Stimulated activated CD4-positive, alpha-beta T cell treated with anti-CD3 and anti-CD28 coated beads, Interleukin-4, amount 100 ng/mL, for 1 hour (primary cell): ENCODE measurements at regions not wholly inside any gene's neighbourhood (a gene's known extent, or its start where the extent isn't known, plus 50 kb on each side); places are given as distances from the start of the nearest gene placed in this dataset.
"Not testable (repeated sequence)": the region's sequence is repeated elsewhere in the genome, so short reads cannot be mapped to it uniquely, and the experiment has no call there.

ENCODE experiments used
- DNase-seq: peaks from one replicate; pipeline ENCODE4 v3.0.0-alpha.2; 2020

DNA sequence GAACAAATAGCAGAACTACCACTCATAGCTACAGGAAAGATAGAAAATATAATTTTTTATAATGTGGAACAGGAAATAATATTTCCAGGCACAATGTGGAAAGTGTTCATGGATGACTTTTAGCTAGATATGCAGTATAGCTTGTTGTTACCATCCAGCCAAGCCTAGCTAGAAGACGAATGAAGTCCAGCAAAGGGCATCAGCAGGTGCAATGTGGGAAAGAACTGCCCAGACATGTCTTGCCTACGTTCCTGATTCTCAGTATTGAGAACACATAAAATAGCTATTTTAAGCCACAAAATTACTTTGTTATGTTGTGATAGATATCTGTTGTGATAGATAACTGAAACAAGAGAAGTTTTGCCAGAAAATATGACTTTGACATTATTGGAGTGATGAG lies 1690.0 kb upstream of the LRRTM3 start:
- DNase-seq: no peak

DNA sequence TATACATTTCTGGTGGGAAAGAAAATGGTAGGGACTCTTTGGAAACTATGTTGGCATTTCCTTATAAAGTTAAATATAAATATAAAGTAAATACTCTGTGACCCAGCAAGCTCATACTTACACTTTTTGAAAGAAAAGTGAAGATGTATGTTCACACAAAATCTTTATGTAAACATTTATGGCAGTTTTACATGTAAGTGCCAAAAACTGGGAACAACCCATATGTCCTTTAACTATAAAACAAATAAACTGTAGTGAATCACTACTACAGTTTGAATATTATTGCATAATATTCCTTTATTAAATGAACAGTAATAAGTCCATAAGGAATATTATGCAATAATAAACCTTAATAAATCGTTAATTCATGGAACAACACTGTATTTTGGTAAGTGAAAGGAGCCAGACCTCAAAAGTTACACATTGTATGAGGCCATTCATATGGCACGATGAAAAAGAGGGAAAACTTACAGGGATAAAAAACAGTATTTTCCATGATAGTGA lies 1660.3 kb upstream of the LRRTM3 start:
- no peak for DNase-seq

DNA sequence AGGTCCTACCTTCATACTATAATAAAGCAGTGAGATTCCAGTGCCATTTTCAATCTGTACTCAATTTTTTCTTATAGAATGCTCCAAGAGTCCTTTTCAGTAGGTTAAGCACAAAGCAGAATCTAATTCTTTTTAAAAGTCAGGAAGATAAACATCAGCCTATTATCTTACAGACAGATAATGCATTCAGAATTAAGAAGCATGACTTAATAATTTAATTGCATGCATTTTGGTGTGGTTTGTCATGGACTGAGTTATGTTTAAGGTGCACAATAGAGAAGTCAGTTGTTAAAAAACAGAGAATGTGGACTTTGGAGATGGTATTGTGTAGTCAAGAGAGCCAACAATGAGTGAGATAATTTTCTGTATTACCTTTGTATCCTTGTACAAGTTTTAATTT lies 1656.3 kb upstream of the LRRTM3 start:
- DNase-seq: not testable (repeated sequence)

DNA sequence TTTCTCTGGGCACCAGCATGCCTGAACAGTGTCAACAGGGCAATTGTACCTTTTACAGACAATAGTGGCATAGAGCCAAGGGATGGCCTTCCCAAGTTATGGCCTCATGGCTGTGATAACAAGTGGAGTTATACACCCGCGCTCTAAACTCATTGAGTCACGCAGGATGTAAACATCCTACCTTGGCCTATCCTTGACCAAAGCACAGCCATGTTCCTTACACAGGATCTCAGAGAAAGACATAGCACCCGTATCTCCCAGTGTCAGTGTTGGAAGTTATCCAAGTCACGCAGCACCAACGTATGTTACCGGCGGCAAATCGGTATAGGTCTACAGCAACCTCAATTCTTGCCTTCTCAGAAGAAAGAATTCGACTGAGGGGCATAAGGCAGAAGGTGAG lies 1654.9 kb upstream of the LRRTM3 start:
- no peak for DNase-seq

DNA sequence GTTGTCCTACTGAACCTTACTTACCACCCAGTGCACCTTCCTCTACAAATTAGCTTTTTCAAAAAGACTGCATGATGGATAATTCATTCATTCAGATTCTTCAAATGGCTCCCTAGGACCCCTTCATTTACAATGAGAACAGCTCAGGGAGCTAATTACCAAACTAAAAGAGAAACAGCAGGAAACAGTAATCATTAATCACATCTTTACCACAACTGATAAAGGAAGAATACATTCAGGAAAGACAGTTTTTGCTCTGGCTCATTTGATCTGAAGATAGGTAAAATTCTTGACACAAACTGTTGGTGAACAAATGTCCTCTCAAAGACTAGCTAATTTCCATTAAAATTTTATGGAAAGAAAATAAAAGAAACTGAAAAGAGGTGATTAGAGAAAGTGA lies 1652.7 kb upstream of the LRRTM3 start:
- DNase-seq: no peak

DNA sequence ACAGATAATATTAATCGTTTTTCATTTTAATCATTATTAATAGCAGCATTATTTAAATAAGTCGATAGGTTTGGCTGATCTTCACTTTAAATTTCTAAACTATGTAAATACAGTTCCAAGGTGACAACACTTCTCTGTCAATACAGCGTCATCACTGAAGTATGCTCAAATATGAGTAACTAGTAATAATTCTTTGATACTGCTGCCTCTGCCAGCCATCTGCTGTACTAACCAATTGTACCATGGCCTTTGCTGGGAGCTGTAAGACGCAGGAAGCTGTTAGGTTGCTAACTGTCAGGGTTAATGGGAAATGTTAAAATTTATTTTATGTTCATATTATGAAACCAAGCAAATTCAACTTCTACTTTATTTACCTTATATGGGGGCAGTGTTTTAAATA lies 1650.5 kb upstream of the LRRTM3 start:
- no peak for DNase-seq

DNA sequence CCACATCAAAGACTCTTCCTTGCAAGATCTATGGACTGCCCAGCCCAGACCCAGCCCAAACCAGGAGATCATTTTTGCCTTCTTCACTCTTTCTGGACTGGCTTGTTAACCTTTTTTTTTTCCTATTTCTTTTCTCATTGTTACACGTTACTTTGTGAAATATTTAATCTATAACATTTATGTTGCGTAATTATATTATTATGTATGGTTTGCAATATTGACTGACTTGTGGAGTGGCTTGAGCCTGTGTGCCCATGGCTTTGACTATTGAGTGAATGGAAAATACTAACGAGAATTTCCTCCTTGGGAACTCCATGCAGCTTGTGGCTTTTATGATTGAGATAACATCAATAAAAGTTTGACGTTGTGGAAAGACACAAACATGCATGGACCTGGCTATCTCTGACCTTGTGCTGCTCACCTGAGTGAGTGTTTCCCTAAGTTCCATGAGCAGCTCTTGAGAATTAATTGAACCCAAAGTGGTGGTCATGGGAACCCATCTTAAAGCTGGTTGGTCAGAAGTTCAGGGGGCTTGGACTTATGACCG lies 1641.3 kb upstream of the LRRTM3 start:
- DNase-seq: no peak

DNA sequence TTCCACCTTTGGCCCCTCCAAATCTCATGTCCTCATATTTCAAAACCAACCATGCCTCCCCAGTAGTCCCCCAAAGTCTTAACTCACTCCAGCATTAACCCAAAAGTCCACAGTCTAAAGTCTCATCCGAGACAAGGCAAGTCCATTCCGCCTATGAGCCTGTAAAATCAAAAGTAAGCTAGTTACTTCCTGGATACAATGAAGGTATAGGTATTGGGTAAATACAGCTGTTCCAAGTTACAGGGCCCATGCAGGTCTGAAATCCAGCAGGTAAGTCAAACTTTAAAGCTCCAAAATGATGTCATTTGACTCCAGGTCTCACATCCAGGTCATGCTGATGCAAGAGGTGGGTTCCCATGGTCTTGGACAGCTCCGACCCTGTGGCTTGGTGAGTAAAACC lies 1640.1 kb upstream of the LRRTM3 start:
- DNase-seq: not testable (repeated sequence)

DNA sequence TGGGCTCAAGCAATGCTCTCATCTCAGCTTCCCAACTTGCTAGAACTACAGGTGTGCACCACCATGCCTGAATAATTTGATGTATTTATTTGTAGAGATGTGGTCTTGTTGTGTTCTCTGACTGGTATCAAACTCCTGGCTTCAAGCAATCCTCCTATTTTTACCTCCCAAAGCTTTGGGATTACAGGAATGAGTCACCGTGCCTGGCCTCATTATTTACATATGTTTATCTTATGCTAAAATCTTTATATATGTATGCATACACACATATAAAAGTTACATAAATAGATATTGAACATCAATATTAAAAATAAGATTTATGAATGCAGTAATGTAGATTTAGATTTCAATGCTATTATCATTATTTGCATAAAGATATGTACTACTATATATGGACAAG lies 1634.5 kb upstream of the LRRTM3 start:
- no peak for DNase-seq

DNA sequence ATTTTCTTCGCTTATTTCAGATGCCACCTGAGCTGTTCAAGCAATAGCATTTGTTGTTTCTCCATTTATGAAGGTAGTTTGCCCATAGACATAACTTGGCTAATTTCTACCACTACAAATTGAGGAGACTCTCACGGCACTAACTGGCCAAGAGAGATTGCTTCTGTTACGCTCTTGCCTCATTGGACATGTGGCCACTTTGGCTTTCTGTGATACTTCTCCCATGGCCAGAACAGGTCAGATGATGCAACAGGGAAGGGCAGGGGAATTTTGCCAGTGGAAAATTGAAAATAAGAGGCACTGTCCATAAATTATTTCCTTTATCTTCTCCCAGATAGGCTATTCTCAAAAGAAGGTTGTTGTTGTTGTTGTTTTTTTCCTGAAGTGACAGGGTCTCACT lies 1633.3 kb upstream of the LRRTM3 start:
- no peak for DNase-seq

DNA sequence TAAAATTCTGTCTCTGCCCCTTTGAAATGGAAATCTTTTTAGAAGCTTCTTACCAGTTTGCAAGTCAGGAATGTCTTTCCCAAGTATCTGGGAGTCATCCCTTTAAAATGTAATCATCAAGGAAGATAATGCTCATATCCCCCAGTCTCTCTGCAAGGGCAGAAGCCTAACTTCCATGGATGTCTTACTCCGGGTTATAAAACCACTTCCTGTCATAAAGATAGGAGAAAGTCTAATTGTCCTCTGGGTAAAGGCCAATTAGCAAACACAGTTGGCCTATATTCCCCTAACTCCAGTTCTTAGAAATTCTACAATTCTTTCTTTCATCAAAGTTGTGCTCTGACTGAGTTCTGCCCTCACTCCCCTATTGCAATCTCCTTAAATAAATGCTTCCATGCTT lies 1631.5 kb upstream of the LRRTM3 start:
- DNase-seq: no peak

DNA sequence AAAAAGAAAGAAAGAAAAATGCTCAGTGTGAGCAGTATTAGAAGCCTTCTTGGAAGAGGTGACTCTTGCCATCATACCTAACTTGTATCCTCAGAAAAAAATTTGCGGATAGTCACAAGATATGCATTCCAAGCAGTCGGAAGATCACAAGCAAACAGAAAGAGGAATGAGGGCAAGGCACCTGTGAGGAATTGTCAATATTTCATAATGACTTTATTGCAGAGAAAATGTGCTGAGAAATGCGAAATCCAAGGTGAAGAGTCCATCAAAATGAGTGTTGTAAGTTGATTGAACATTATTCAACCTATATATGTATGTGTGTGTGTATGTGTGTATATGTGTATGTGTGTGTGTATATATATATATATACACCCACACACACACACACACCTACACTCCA lies 1624.7 kb upstream of the LRRTM3 start:
- no peak for DNase-seq

DNA sequence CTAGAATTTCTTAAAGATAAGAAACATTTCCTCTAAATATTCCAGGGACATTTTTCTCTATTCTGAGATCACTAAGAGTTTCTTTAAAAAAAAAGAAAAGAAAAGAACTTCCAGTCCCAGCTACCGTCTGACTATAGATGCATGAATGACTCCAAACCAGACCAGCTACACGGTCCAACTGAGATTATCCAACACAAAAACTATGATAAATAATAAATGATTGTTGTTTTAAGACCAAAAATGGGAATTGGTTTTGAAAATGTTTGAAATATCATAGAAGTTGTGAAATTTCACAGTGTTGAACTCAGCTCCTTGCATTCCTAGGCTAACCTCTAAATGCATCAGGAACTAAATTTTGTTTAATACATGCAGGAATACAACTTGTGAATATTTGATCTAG lies 1619.6 kb upstream of the LRRTM3 start:
- no peak for DNase-seq

DNA sequence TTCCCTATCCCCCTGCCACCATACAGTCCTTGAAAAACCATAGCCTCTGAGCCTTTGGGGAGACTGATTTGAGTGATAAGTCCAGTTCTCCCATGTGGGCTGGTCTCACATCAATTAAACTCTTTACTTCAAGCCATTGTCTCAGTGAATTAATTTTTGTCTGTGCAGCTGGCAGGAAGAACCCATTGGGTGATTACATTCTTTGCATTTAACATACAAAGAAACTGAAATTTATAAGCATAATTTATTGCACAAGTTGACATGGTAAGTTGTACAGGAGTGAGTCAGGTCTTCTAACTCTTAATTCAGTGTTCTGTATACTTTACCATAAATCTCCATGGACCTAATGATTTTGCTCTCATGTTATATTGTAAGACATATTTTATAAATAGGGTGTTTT lies 1613.0 kb upstream of the LRRTM3 start:
- DNase-seq: no peak

DNA sequence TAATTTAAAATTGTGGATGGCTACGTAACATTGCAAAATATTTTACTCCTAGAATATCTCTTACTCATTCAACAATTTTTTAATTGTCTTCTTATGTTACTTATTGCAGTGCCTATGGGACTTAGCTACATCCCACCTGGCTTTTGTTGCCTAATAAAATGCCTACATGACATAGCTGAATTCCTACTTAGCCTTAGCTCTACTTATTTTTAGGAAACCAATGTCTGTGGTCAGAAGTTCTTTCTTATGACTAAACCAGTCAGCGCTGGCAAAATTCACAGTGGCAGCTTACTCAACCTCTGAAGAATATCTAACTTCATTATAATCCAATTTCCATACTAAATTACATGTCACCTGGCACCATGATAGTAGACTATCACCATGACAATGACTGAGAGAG lies 1612.4 kb upstream of the LRRTM3 start:
- no peak for DNase-seq

DNA sequence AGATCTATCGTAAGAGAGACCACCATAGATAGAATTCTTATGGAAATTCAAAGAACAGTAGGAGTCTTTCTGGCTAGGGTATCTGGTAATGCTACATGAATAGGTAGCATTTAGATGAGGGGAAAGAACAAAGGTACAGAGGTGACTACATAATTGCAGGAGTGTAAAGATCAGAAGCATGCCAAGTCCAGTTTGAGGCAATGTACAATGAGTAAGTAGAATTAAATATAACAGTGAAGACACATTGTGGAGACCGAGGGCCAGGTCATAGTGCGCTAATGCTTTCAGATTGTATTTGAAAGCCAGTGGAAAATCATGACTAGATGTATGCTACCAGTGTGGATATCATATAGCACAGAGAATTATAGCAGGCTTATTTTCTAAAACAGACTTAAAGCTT lies 1611.6 kb upstream of the LRRTM3 start:
- DNase-seq: no peak

DNA sequence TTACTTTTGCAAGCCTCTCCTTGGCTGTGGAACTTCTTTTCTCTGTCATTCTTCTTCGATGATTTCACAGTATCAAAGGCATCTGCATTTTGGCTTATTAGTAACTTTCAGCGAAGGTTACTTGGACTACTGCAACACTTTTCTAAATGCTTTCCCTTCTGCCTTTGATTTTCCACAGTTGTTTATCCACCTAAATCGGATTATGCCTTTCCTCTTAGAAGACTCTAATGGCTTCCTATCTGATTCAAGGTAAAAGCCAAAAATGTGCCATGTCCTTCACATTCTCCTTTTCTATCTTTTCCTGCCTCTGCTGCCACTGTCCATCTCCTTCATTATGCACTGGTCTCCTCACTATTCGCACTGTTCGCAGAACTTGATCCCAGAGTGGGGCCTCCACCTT lies 1606.3 kb upstream of the LRRTM3 start:
- no peak for DNase-seq

DNA sequence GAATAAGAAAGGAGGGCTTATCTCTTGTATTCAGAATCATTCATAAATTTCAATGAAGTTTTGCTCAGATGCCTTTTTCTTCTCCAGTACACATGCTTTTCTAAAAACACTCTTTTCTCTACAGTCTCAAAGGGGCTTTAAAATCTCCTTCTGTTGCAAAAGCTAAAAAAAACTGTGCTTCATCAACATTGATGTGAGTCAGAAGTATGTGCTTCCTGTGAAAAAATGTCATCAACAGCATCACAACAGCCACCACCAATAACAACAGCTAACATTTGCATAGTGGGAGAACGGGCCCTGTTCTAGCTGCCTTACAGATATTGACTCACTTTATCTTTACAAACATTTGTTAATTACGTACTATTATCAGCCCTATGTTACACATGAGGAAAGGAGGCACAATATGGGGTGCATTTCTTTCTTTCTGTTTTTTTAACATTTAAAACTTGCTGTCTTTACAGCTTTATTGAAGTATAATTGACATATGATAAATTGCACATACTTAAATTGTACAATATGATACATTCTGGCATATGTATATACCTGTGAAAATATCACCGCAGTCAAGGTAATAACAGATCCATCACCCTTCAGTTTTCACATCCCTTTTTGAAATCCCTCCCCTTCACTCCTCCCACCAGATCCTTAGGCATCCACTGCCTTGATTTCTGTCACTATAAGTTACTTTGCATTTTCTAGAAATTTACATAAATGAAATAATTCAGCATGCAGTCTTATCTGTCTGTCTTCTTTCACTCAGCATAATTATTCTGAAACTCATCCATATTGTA lies 1605.4 kb upstream of the LRRTM3 start:
- no peak for DNase-seq

DNA sequence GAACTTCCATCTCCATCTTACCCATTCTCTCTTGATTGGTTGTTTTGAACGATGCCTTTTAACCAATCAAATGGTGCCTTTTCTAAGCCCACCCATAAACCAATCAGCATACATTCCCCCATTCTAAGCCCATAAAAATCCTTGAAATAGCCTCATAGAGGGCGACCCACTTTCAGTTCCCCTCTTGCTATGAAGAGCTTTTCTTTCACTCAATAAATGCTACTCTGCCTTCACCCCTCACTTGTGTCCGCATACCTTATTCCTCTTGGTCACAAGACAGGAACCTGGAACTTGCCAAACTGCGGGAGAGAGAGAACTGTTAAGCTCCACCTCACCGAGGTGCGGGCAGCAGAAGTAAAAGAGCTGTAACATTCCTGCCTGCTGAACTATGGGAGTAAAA lies 1602.0 kb upstream of the LRRTM3 start:
- DNase-seq: no peak

DNA sequence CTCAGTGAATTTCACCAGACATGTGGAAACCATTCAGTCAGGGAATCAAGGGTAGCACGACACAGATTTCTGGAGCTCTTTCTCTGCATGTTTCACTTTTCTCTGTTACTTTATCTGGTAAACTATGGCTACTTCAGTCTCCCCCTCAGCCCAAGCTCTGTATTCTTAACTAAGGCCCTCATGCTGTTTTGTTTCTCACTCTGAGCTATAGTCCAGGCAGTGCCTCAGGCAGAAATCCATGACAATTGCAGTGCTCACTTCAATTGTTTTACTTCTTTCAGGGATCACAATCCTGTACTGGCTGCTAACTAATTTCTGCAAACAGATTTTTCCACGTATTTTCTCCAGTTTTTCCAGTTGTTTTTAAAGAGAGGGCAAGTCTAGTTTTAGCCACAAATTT lies 1599.9 kb upstream of the LRRTM3 start:
- DNase-seq: no peak

DNA sequence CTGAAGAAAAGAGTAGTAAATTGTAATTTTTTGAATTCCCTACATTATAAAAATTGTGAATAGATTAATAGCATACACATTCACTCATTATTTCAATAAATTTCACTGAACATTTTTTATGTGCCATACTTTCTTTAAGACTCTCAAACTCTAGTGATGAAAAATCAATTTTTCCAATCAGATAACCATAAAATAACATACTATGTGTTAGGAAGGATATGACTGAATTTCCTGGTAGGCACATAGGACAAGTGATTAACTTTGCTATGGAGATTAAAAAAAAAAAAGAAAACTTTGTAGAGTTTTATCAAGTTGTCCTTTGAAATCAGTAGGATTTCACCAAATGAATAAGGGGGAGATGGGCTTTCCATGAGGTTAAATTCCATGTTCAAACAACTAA lies 1597.3 kb upstream of the LRRTM3 start:
- DNase-seq: no peak

DNA sequence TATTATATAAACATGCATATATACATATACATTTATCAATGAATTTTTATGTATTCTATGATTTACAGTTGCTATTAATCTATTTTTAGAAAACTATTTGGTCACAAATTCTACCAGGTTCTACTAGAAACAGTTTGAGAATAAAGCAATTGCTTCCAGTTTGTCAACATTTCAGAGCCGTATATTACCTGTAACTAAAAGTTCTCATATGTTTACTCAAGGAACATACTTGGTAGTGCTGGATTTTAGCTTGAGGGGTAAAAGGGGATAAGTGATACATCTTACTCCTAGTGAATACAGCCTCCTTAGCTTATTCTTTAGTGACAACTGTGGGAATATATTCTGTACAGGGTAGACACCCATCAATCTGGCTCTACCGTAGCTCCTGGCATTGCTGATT lies 1590.5 kb upstream of the LRRTM3 start:
- DNase-seq: no peak

DNA sequence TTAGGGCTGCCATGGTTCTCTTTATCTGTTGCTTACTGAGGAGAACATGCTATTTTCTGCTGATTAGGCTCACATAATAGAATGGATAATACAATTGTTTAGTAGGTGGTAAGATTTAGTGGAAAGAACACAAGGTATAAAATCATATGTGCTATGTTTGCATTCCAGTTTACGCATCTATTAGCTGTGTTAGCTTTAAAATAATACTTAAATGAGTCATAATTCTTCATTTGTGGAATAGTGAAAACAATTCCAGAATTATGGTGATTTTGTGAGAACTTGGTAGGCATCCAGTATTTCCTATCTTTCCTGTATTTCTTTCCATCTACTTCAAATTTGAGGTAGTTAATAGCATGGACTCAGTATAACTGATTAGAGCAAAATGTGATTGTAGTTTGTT lies 1585.5 kb upstream of the LRRTM3 start:
- no peak for DNase-seq

DNA sequence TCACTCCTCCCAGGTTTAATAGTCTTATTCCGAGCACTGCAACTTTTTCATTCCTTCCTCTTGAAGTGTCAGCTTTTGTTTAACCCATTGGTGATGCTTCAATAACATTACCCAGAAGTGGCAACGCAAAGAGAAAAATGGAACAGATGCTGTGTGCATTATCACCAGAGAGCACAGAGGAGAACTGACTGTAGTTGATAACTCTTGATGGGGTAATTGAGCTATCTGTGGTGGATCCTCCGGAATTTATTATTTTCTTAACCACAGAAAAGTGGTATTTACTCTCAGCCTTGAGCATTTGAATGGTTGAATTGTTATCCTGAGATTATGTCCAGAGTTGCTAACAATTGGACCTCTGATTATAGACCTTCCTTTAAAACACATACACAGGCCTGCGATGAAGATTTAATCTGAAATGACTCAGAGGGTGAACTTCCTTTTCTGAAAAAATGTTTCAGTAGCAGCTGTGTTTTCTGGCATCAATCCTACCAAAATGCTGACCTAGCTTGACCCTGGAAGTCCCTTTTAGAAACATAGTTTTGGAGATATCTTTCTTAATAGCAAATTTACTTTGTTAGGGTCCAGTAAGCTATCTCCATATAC lies 1584.4 kb upstream of the LRRTM3 start:
- DNase-seq: no peak

DNA sequence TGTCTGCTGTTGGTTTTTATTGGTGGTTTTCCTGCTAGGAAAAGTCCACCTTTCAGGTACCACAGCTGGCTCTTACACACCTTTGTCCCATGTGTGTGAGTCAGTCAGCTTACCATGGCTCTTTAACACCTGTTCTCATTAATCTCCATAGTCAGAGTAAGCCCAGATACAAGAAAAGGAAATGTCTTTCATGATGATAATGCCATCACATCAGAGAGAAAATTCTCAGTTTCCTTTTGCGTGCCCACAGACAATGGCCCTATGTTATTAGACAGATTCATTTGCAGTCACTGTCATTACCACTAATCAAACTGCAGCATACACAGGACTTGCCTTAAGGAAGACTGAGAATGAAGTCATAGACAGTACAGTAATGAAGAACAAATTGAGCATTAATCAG lies 1583.6 kb upstream of the LRRTM3 start:
- DNase-seq: no peak
